ENCODE measurements at regions not wholly inside any gene's neighbourhood (a gene's known extent, or its start where the extent isn't known, plus 50 kb on each side); places are given as distances from the start of the nearest gene placed in this dataset.

DNA sequence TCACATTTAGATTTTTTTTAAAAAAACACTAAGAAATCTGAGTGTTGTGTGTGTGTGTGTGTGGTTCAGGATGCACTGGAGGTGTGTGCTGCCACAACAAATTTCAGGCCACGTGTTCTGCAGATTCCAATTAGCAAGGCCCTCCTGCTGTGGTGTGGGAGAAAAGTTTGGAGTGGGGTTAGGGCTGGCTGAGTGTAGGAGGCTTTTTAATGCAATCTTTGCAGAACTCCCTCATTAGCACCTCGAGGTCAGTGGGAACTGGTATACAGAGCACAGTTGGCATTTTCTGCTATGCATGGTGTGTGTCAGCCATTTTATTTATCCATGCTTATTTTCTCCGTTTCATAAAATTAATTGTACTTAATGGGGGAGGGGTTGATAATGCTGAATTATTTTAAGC, 187.6 kb downstream of the SOX4 start:
- TF ChIP-seq POLR2A (IDR thresholded peaks at IDR 0.05) = no peak
- TF ChIP-seq CTCF (IDR thresholded peaks at IDR 0.05) = no peak
